ENCODE measurements at regions not wholly inside any gene's neighbourhood (a gene's known extent, or its start where the extent isn't known, plus 50 kb on each side); places are given as distances from the start of the nearest gene placed in this dataset.

GRCh38 chr14:60363275-60363674 is 114.3 kb downstream of the PPM1A start:
- TF ChIP-seq LEF1 (IDR thresholded peaks at IDR 0.05; ENCODE audit: borderline replicate concordance) (no peak), FOXM1 (IDR thresholded peaks at IDR 0.05; ENCODE audit: borderline replicate concordance) (no peak), SP1 (IDR thresholded peaks at IDR 0.05) (no peak), NFRKB (IDR thresholded peaks at IDR 0.05) (no peak), FOXK2 (IDR thresholded peaks at IDR 0.05) (no peak), HDGF (IDR thresholded peaks at IDR 0.05; ENCODE audit: borderline replicate concordance) (no peak), BHLHE40 (IDR thresholded peaks at IDR 0.05; ENCODE audit: borderline replicate concordance) (no peak), FOXA1 (IDR thresholded peaks at IDR 0.05) (no peak), ELF4 (IDR thresholded peaks at IDR 0.05) (no peak), ARNT (IDR thresholded peaks at IDR 0.05) (no peak), ZNF384 (IDR thresholded peaks at IDR 0.05) (no peak)

Measured in HEK293T (cell line).